ENCODE measurements at regions not wholly inside any gene's neighbourhood (a gene's known extent, or its start where the extent isn't known, plus 50 kb on each side); places are given as distances from the start of the nearest gene placed in this dataset.

GRCh38 chr14:34072401-34072800 is 121.5 kb upstream of the EGLN3 start:
- H3K36me3 ChIP-seq (ENCODE audit: control insufficient read depth, low read length) = no peaks in the 10 kb centered on the region
- H3K4me1 ChIP-seq (ENCODE audit: control insufficient read depth, low read length) = no peaks in the 10 kb centered on the region
- H3K9me3 ChIP-seq (ENCODE audit: control insufficient read depth, insufficient read depth, low read length) = no peaks in the 10 kb centered on the region
- no peak overlapping the region for H3K27ac ChIP-seq (ENCODE audit: low read depth, low read length)
- no peaks in the 10 kb centered on the region for H3K27me3 ChIP-seq (ENCODE audit: control insufficient read depth, low read length)
- H3K4me2 ChIP-seq (ENCODE audit: low read length) = no peak overlapping the region
- no peaks in the 10 kb centered on the region for H3K9me2 ChIP-seq (replicated peaks; ENCODE audit: control insufficient read depth, low read length)
- TF ChIP-seq, protein P1, sequence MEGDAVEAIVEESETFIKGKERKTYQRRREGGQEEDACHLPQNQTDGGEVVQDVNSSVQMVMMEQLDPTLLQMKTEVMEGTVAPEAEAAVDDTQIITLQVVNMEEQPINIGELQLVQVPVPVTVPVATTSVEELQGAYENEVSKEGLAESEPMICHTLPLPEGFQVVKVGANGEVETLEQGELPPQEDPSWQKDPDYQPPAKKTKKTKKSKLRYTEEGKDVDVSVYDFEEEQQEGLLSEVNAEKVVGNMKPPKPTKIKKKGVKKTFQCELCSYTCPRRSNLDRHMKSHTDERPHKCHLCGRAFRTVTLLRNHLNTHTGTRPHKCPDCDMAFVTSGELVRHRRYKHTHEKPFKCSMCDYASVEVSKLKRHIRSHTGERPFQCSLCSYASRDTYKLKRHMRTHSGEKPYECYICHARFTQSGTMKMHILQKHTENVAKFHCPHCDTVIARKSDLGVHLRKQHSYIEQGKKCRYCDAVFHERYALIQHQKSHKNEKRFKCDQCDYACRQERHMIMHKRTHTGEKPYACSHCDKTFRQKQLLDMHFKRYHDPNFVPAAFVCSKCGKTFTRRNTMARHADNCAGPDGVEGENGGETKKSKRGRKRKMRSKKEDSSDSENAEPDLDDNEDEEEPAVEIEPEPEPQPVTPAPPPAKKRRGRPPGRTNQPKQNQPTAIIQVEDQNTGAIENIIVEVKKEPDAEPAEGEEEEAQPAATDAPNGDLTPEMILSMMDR (IDR thresholded peaks at IDR 0.05; ENCODE audit: low read depth, low read length, poor library complexity, severe bottlenecking) = no peak
- TF ChIP-seq EZH2phosphoT487 (IDR thresholded peaks at IDR 0.05; ENCODE audit: borderline replicate concordance, low read length) = no peak
- H3K79me2 ChIP-seq (ENCODE audit: control insufficient read depth, low read length) = no peaks in the 10 kb centered on the region
- H3K4me3 ChIP-seq (ENCODE audit: low read length) = no peak overlapping the region
- H4K20me1 ChIP-seq (ENCODE audit: control insufficient read depth, insufficient read depth, low read depth, low read length) = no peaks in the 10 kb centered on the region
- no peaks in the 10 kb centered on the region for H3F3A ChIP-seq (ENCODE audit: control insufficient read depth, insufficient read depth)

GRCh38 chr14:34070917-34071407 is 120.1 kb upstream of the EGLN3 start:
- Histone ChIP-seq H3K9me2 (replicated peaks; ENCODE audit: control insufficient read depth, low read length) (no peaks in the 10 kb centered on the region), H3K9me3 (ENCODE audit: control insufficient read depth, insufficient read depth, low read length) (no peaks in the 10 kb centered on the region), H3K27me3 (ENCODE audit: control insufficient read depth, low read length) (no peaks in the 10 kb centered on the region), H3K4me3 (ENCODE audit: low read length) (no peak overlapping the region), H3F3A (ENCODE audit: control insufficient read depth, insufficient read depth) (no peaks in the 10 kb centered on the region), H3K36me3 (ENCODE audit: control insufficient read depth, low read length) (no peaks in the 10 kb centered on the region), H3K27ac (ENCODE audit: low read depth, low read length) (no peak overlapping the region), H3K4me2 (ENCODE audit: low read length) (no peak overlapping the region), H3K79me2 (ENCODE audit: control insufficient read depth, low read length) (no peaks in the 10 kb centered on the region), H3K4me1 (ENCODE audit: control insufficient read depth, low read length) (no peaks in the 10 kb centered on the region), H4K20me1 (ENCODE audit: control insufficient read depth, insufficient read depth, low read depth, low read length) (no peaks in the 10 kb centered on the region)
- TF ChIP-seq, protein P1 (IDR thresholded peaks at IDR 0.05; ENCODE audit: low read depth, low read length, poor library complexity, severe bottlenecking) = no peak
- TF ChIP-seq EZH2phosphoT487 (IDR thresholded peaks at IDR 0.05; ENCODE audit: borderline replicate concordance, low read length) = no peak

DNA sequence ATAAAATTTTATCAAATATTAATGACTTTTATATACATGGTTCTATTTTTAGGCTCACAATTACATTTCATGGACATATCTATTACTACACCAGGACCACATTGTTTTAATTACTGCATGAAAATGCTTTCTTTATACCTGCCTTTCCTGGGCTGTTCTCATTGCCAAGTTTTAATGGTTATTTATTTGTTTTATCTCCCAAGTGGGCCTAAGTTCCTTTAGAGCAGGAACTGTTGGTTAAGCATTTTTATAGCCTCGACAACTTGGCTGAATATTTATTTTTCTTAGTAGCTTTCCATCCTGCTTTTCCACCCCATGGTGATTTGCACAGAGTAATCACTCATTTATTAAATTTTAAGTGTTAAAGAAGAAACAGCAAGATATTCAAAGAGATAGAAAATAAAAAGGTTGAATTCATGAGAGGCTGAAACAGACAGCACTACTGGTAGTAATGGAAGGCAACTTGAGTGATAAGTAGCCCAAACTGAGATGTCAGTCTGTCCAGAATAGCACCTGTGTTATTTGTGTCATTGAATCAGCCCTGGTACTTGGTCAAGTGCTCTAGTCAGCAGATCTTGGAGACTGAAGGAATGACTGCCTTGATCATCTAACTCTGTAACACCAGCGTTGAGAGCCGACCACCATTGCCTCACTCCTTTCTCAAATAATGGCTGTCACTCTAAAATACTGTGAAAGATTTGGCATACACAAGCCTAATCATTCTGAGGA is 119.1 kb upstream of the EGLN3 start:
- TF ChIP-seq, protein P1 (IDR thresholded peaks at IDR 0.05; ENCODE audit: low read depth, low read length, poor library complexity, severe bottlenecking) = no peak
- TF ChIP-seq EZH2phosphoT487 (IDR thresholded peaks at IDR 0.05; ENCODE audit: borderline replicate concordance, low read length) = no peak
- no peaks in the 10 kb centered on the region for H3K9me2 ChIP-seq (replicated peaks; ENCODE audit: control insufficient read depth, low read length)

More for the DNA sequence above, 119.1 kb upstream of the EGLN3 start:
- Histone ChIP-seq H3K27ac (ENCODE audit: low read depth, low read length) (no peak overlapping the region), H3K4me1 (ENCODE audit: control insufficient read depth, low read length) (no peaks in the 10 kb centered on the region), H4K20me1 (ENCODE audit: control insufficient read depth, insufficient read depth, low read depth, low read length) (no peaks in the 10 kb centered on the region), H3K36me3 (ENCODE audit: control insufficient read depth, low read length) (no peaks in the 10 kb centered on the region), H3K4me3 (ENCODE audit: low read length) (no peak overlapping the region), H3K27me3 (ENCODE audit: control insufficient read depth, low read length) (no peaks in the 10 kb centered on the region), H3K9me3 (ENCODE audit: control insufficient read depth, insufficient read depth, low read length) (no peaks in the 10 kb centered on the region), H3F3A (ENCODE audit: control insufficient read depth, insufficient read depth) (no peaks in the 10 kb centered on the region), H3K4me2 (ENCODE audit: low read length) (no peak overlapping the region), H3K79me2 (ENCODE audit: control insufficient read depth, low read length) (no peaks in the 10 kb centered on the region)
